HEK293 (cell line): ENCODE measurements at regions not wholly inside any gene's neighbourhood (a gene's known extent, or its start where the extent isn't known, plus 50 kb on each side); places are given as distances from the start of the nearest gene placed in this dataset.

ENCODE experiments used
- CTCF ChIA-PET: fragments of 350-600 bp; formaldehyde crosslinking; extraction: SDS; loops from one replicate; lab custom pipeline; 2021; ENCODE audit warnings: antibody characterized with exemption; lab: Yijun Ruan, JAX
- POLR2A ChIA-PET: fragments of 300-600 bp; formaldehyde crosslinking; extraction: SDS; loops from one replicate; lab custom pipeline; 2020; ENCODE audit warnings: antibody characterized with exemption, inconsistent platforms; lab: Yijun Ruan, JAX
- H3K27ac ChIP-seq: fragments of 200-500 bp; sonication (Bioruptor generic); 2 replicates; pipeline ENCODE4 v1.5.1; 2014; ENCODE audit warnings: low read depth, low read length, control low read depth, inconsistent platforms; ENCODE audit errors: extremely low read depth
- H3K36me3 ChIP-seq, 2 experiments: fragments of 200-500 bp in 1 of 2; sonication (Bioruptor generic) in 1 of 2; 1 replicate in 1 of 2; 2 replicates in 1 of 2; pipeline ENCODE4 v1.5.1; 2014 to 2017; ENCODE audit warnings: inconsistent platforms in 2 of 2, low read length in 2 of 2; ENCODE audit not compliant: control insufficient read depth in 2 of 2, insufficient read depth in 1 of 2
- H3K4me1 ChIP-seq: fragments of 200-500 bp; sonication (Bioruptor generic); 2 replicates; pipeline ENCODE4 v1.5.1; 2014; ENCODE audit warnings: mild to moderate bottlenecking, low read length, inconsistent platforms; ENCODE audit not compliant: control insufficient read depth, insufficient read depth
- H3K4me3 ChIP-seq: 2 replicates; pipeline ENCODE4 v1.5.1; 2011; ENCODE audit warnings: low read depth, mild to moderate bottlenecking, control low read depth, low read length, moderate library complexity
- H3K9me3 ChIP-seq: fragments of 200-500 bp; sonication (Bioruptor generic); 2 replicates; pipeline ENCODE4 v1.5.1; 2014; ENCODE audit warnings: low read depth, low read length, inconsistent platforms; ENCODE audit not compliant: control insufficient read depth, insufficient read depth
- GFI1B ChIP-seq: fragments of 450-650 bp; formaldehyde crosslinking; IDR thresholded peaks from 2 replicates; pipeline ENCODE4 v1.5.1; 2016; ENCODE audit warnings: missing biosample characterization, missing genetic modification characterization
- IKZF3 ChIP-seq: fragments of 450-650 bp; IDR thresholded peaks from 2 replicates; pipeline ENCODE4 v1.5.0; 2018; ENCODE audit warnings: missing biosample characterization, mild to moderate bottlenecking, missing genetic modification characterization, moderate library complexity
- OSR2 ChIP-seq: fragments of 450-650 bp; formaldehyde crosslinking; IDR thresholded peaks from 2 replicates; pipeline ENCODE4 v1.5.1; 2016; ENCODE audit warnings: missing biosample characterization, missing genetic modification characterization
- PRDM1 ChIP-seq: fragments of 450-650 bp; formaldehyde crosslinking; IDR thresholded peaks from 2 replicates; pipeline ENCODE4; 2016; ENCODE audit warnings: missing biosample characterization, missing genetic modification characterization
- SALL2 ChIP-seq: fragments of 450-650 bp; formaldehyde crosslinking; IDR thresholded peaks from 2 replicates; pipeline ENCODE4 v1.5.0; 2017; ENCODE audit warnings: missing biosample characterization, mild to moderate bottlenecking, missing genetic modification characterization, borderline replicate concordance
- SP7 ChIP-seq: fragments of 450-650 bp; formaldehyde crosslinking; IDR thresholded peaks from 2 replicates; pipeline ENCODE4 v1.5.1; 2016; ENCODE audit warnings: missing biosample characterization, missing genetic modification characterization
- TCF7L2 ChIP-seq: IDR thresholded peaks from 2 replicates; pipeline ENCODE4 v1.6.1; 2011; ENCODE audit warnings: low read depth, mild to moderate bottlenecking, inconsistent platforms, low read length, moderate library complexity, borderline replicate concordance
- ZFP41 ChIP-seq: fragments of 450-650 bp; formaldehyde crosslinking; IDR thresholded peaks from 2 replicates; pipeline ENCODE4 v1.5.1; 2016; ENCODE audit warnings: missing biosample characterization, missing genetic modification characterization, borderline replicate concordance
- ZNF121 ChIP-seq: fragments of 450-650 bp; formaldehyde crosslinking; IDR thresholded peaks from 2 replicates; pipeline ENCODE4 v1.5.1; 2016; ENCODE audit warnings: missing biosample characterization, missing genetic modification characterization
- ZNF248 ChIP-seq: fragments of 450-650 bp; formaldehyde crosslinking; IDR thresholded peaks from 2 replicates; pipeline ENCODE4 v1.5.1; 2017; ENCODE audit warnings: missing biosample characterization, missing genetic modification characterization
- ZNF274 ChIP-seq, 2 experiments: fragments of 200-500 bp in 1 of 2; fragments of 450-650 bp in 1 of 2; sonication (Bioruptor generic) in 1 of 2; formaldehyde crosslinking in 1 of 2; IDR thresholded peaks; 2 replicates each; pipeline versions ENCODE4 v1.5.1 to v1.6.1; 2014 to 2016; ENCODE audit warnings: borderline replicate concordance in 1 of 2, inconsistent platforms in 1 of 2, low read length in 1 of 2, missing biosample characterization in 1 of 2, missing genetic modification characterization in 1 of 2
- ZNF354C ChIP-seq: fragments of 450-650 bp; formaldehyde crosslinking; IDR thresholded peaks from 2 replicates; pipeline ENCODE4 v1.5.1; 2016; ENCODE audit warnings: missing biosample characterization, missing genetic modification characterization, low read depth, borderline replicate concordance
- ZNF37A ChIP-seq: fragments of 450-650 bp; IDR thresholded peaks from 2 replicates; pipeline ENCODE4 v1.5.1; 2018; ENCODE audit warnings: missing biosample characterization, missing genetic modification characterization
- ZNF391 ChIP-seq: fragments of 450-650 bp; formaldehyde crosslinking; IDR thresholded peaks from 2 replicates; pipeline ENCODE4 v1.5.1; 2016; ENCODE audit warnings: low read depth, missing biosample characterization, missing genetic modification characterization, borderline replicate concordance
- ZNF473 ChIP-seq: fragments of 450-650 bp; formaldehyde crosslinking; IDR thresholded peaks from 2 replicates; pipeline ENCODE4 v1.5.1; 2017; ENCODE audit warnings: missing biosample characterization, missing genetic modification characterization
- ZNF548 ChIP-seq: fragments of 450-650 bp; formaldehyde crosslinking; IDR thresholded peaks from 2 replicates; pipeline ENCODE4 v1.5.1; 2016; ENCODE audit warnings: missing biosample characterization, missing genetic modification characterization
- ZNF600 ChIP-seq: fragments of 450-650 bp; formaldehyde crosslinking; IDR thresholded peaks from 2 replicates; pipeline ENCODE4 v1.5.1; 2016; ENCODE audit warnings: missing biosample characterization, missing genetic modification characterization
- ZNF76 ChIP-seq: fragments of 450-650 bp; formaldehyde crosslinking; IDR thresholded peaks from 2 replicates; pipeline ENCODE4; 2016; ENCODE audit warnings: low read depth, missing biosample characterization, missing genetic modification characterization, borderline replicate concordance
- ZNF792 ChIP-seq: fragments of 450-650 bp; formaldehyde crosslinking; IDR thresholded peaks from 2 replicates; pipeline ENCODE4 v1.5.1; 2016; ENCODE audit warnings: missing biosample characterization, missing genetic modification characterization
- TF ChIP-seq, protein P1 (sequence below): fragments of 450-650 bp; formaldehyde crosslinking; IDR thresholded peaks from 2 replicates; pipeline ENCODE4 v1.5.1; 2016; ENCODE audit warnings: missing biosample characterization, missing genetic modification characterization
- TF ChIP-seq, protein P2 (sequence below): fragments of 450-650 bp; IDR thresholded peaks from 2 replicates; pipeline ENCODE4 v1.5.1; 2018; ENCODE audit warnings: missing biosample characterization, missing genetic modification characterization
- TF ChIP-seq, protein P3 (sequence below): sonication (generic); formaldehyde crosslinking; IDR thresholded peaks from 2 replicates; pipeline ENCODE4 v1.8.1; 2022; ENCODE audit warnings: mild to moderate bottlenecking, moderate library complexity, missing genetic modification reagents

DNA sequence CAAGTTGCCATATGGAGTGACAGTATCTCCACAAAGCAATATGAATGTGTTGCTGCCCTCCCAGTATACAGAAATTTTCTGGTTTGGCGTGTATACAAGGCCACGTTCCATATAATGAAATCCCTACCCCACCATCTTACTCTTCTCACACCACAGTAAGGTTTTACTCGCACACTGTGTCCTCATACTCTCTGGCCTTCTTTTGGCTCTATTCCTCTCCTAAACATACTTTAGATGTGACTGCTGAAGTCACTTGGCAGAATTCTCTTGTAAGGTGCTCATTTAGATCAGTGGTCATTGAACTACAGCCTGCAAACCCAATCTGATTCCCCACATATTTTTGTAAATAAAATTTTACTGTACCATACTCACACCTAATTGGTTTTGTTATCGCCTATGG is 123.2 kb downstream of the RFPL4B start:
- no peaks in the 10 kb centered on the region for H3K36me3 ChIP-seq
- POLR2A ChIA-PET = no interaction called here

DNA sequence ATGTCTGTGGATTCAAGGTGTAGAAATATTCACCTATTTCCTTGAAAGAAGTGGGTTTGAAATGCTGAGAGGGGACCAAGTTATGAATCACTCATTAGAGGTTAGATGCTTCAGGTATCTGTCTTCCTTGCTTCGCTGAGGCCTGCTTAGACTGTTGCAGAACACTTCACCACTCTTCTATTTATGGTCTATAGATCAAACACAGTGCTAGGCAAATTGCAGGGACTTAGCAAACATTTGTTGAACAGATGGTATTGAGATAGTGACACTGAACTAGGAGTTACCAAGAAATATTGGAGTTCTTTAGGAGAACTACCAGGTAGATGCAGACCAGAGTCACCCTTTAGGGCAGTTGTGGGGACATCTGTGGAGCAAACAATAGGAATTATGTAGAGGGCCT is 123.8 kb downstream of the RFPL4B start:
- no peak overlapping the region for H3K27ac ChIP-seq
- ChIA-PET POLR2A (no interaction called here), CTCF (interaction anchor here (0.6 kb wide), 1 partner anchor 264 kb away, joined by 5 read pairs; no protein-coding TSS in a partner anchor)
- no peaks in the 10 kb centered on the region for H3K36me3 ChIP-seq
- no peak overlapping the region for H3K4me3 ChIP-seq
- no peaks in the 10 kb centered on the region for H3K9me3 ChIP-seq
- no peak for TF ChIP-seq ZNF792 (tag by site-specific recombination)
- TF ChIP-seq PRDM1 (tag by site-specific recombination) = no peak
- TF ChIP-seq ZNF354C (tag by site-specific recombination) = no peak
- TF ChIP-seq IKZF3 (tag by site-specific recombination) = no peak
- no peak for TF ChIP-seq ZNF37A (tag by site-specific recombination)
- no peak for TF ChIP-seq ZFP41 (tag by site-specific recombination)
- no peak for TF ChIP-seq ZNF548 (tag by site-specific recombination)
- no peak for TF ChIP-seq GFI1B (tag by site-specific recombination)
- TF ChIP-seq ZNF473 (tag by site-specific recombination) = no peak
- no peaks in the 10 kb centered on the region for H3K4me1 ChIP-seq

More for the DNA sequence above, 123.2 kb downstream of the RFPL4B start:
- CTCF ChIA-PET = no interaction called here
- Histone ChIP-seq H3K27ac (no peak overlapping the region), H3K4me3 (no peak overlapping the region), H3K9me3 (no peaks in the 10 kb centered on the region), H3K4me1 (no peaks in the 10 kb centered on the region)
- TF ChIP-seq ZNF274 (IDR thresholded peaks at IDR 0.05; ENCODE audit: low read length) (no peak), ZNF274 (tag by site-specific recombination; IDR thresholded peaks at IDR 0.05; ENCODE audit: borderline replicate concordance) (no peak)

DNA sequence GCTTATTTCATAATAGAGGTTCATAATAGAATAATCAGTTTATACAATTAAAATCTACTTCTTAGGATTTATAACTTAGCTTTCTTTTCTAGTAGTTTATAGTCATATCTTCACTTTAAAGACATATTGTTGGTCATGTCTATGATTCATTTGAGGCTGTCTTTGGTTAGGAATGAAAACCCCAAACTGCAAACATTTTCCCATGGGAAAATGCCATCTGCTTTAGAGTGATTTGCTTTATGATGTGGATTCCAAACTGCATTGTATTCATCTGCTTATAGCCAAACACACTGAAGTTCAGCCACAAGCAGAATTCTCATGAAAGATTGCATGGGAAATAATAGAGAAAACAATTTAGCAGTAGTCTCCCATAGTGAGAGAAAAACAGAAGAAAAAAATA is 128.0 kb downstream of the RFPL4B start:
- Histone ChIP-seq H3K4me1 (no peaks in the 10 kb centered on the region), H3K4me3 (no peak overlapping the region), H3K9me3 (no peaks in the 10 kb centered on the region), H3K27ac (no peak overlapping the region), H3K36me3 (no peaks in the 10 kb centered on the region)
- ChIA-PET CTCF (interaction anchor here (0.7 to 1.1 kb wide), 2 partner anchors 64 to 863 kb away, joined by 3 to 4 read pairs; no protein-coding TSS in a partner anchor), POLR2A (no interaction called here)
- no peak for TF ChIP-seq SALL2 (tag by site-specific recombination)
- no peak for TF ChIP-seq SP7 (tag by site-specific recombination)
- TF ChIP-seq ZNF600 = no peak
- no peak for TF ChIP-seq ZNF121
- no peak for TF ChIP-seq GFI1B (tag by site-specific recombination)
- TF ChIP-seq, protein P1, sequence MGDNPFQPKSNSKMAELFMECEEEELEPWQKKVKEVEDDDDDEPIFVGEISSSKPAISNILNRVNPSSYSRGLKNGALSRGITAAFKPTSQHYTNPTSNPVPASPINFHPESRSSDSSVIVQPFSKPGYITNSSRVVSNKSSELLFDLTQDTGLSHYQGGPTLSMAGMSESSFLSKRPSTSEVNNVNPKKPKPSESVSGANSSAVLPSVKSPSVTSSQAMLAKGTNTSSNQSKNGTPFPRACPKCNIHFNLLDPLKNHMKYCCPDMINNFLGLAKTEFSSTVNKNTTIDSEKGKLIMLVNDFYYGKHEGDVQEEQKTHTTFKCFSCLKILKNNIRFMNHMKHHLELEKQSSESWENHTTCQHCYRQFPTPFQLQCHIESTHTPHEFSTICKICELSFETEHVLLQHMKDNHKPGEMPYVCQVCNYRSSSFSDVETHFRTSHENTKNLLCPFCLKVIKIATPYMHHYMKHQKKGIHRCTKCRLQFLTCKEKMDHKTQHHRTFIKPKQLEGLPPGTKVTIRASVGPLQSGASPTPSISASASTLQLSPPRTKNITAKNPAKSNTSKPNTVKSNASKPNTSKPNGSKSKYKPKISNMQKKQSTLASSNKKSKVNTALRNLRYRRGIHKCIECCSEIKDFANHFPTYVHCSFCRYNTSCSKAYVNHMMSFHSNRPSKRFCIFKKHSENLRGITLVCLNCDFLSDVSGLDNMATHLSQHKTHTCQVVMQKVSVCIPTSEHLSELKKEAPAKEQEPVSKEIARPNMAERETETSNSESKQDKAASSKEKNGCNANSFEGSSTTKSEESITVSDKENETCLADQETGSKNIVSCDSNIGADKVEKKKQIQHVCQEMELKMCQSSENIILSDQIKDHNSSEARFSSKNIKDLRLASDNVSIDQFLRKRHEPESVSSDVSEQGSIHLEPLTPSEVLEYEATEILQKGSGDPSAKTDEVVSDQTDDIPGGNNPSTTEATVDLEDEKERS = no peak
- TF ChIP-seq ZNF76 (tag by site-specific recombination) = no peak
- TF ChIP-seq ZNF248 (tag by site-specific recombination) = no peak

DNA sequence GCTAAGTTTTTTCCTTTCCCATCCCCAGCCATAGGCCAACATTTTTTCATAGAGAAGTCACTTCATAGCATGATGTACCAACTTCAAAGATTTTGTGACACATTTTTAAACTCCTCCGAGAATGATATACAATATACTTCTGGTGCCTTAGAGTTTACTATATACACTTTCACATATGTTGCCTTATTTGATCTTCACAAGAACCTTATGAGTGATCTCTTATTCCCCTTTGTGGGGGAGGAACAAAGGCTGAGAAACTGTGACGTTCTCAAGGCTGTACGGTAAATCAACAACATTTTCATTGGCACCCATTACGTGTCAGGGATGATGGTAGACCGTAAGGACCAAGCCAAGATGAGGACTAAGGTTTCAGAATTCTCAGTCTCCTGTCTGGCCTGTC is 130.0 kb downstream of the RFPL4B start:
- ChIA-PET POLR2A (no interaction called here), CTCF (no interaction called here)
- Histone ChIP-seq H3K9me3 (no peaks in the 10 kb centered on the region), H3K4me1 (no peaks in the 10 kb centered on the region), H3K36me3 (no peaks in the 10 kb centered on the region), H3K27ac (no peak overlapping the region), H3K4me3 (no peak overlapping the region)
- TF ChIP-seq OSR2 (tag by site-specific recombination) (no peak), ZNF391 (no peak), TCF7L2 (no peak)
- TF ChIP-seq, protein P2, sequence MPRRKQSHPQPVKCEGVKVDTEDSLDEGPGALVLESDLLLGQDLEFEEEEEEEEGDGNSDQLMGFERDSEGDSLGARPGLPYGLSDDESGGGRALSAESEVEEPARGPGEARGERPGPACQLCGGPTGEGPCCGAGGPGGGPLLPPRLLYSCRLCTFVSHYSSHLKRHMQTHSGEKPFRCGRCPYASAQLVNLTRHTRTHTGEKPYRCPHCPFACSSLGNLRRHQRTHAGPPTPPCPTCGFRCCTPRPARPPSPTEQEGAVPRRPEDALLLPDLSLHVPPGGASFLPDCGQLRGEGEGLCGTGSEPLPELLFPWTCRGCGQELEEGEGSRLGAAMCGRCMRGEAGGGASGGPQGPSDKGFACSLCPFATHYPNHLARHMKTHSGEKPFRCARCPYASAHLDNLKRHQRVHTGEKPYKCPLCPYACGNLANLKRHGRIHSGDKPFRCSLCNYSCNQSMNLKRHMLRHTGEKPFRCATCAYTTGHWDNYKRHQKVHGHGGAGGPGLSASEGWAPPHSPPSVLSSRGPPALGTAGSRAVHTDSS (tag by site-specific recombination) = no peak
- TF ChIP-seq, protein P3, sequence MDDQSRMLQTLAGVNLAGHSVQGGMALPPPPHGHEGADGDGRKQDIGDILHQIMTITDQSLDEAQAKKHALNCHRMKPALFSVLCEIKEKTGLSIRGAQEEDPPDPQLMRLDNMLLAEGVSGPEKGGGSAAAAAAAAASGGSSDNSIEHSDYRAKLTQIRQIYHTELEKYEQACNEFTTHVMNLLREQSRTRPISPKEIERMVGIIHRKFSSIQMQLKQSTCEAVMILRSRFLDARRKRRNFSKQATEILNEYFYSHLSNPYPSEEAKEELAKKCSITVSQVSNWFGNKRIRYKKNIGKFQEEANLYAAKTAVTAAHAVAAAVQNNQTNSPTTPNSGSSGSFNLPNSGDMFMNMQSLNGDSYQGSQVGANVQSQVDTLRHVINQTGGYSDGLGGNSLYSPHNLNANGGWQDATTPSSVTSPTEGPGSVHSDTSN = no peak
